GM18951 (cell line): ENCODE measurements at regions not wholly inside any gene's neighbourhood (a gene's known extent, or its start where the extent isn't known, plus 50 kb on each side); places are given as distances from the start of the nearest gene placed in this dataset.

Experiments used
- POLR2A ChIP-seq: IDR thresholded peaks from 4 replicates; pipeline ENCODE4 v1.6.1; 2011; ENCODE audit warnings: mild to moderate bottlenecking; ENCODE audit not compliant: insufficient read length, insufficient read depth; ENCODE audit errors: extremely low read depth
- in situ Hi-C: fragments of 300-500 bp; cut with MboI; formaldehyde crosslinking; loops from one replicate; pipeline ENCODE4 v1.12.0; 2022; ENCODE audit warnings: low sequenced_read_pairs, mixed read lengths, inconsistent platforms; ENCODE audit not compliant: unreplicated experiment

- in situ Hi-C loops = no loop called here
- no peak for TF ChIP-seq POLR2A
Observed at GRCh38 chr4:12573716-12574115, 910.4 kb downstream of the RAB28 start.

GRCh38 chr4:12562476-12563140 lies 921.5 kb downstream of the RAB28 start:
- TF ChIP-seq POLR2A = no peak

GRCh38 chr4:12562021-12562420 lies 922.1 kb downstream of the RAB28 start:
- in situ Hi-C loops = no loop called here

More at GRCh38 chr4:12562476-12563140, 921.5 kb downstream of the RAB28 start:
- in situ Hi-C loops = no loop called here

GRCh38 chr4:12555011-12555410 lies 929.1 kb downstream of the RAB28 start:
- in situ Hi-C loops = no loop called here
- no peak for TF ChIP-seq POLR2A

More at GRCh38 chr4:12562021-12562420, 922.1 kb downstream of the RAB28 start:
- no peak for TF ChIP-seq POLR2A

- no peak for TF ChIP-seq POLR2A
- in situ Hi-C loops = no loop called here
Observed at GRCh38 chr4:12548678-12549077, 935.5 kb downstream of the RAB28 start.

GRCh38 chr4:12545812-12546211 lies 938.3 kb downstream of the RAB28 start:
- in situ Hi-C loops = no loop called here

GRCh38 chr4:12538162-12538561 lies 946.0 kb downstream of the RAB28 start:
- in situ Hi-C loops = no loop called here
- no peak for TF ChIP-seq POLR2A

More at GRCh38 chr4:12545812-12546211, 938.3 kb downstream of the RAB28 start:
- no peak for TF ChIP-seq POLR2A

- TF ChIP-seq POLR2A = no peak
- in situ Hi-C loops = no loop called here
Observed at GRCh38 chr4:12534684-12535083, 949.5 kb downstream of the RAB28 start.

- in situ Hi-C loops = no loop called here
- TF ChIP-seq POLR2A = no peak
Observed at GRCh38 chr4:12519426-12519825, 964.7 kb downstream of the RAB28 start.

- in situ Hi-C loops = no loop called here
- no peak for TF ChIP-seq POLR2A
Observed at GRCh38 chr4:12507868-12508481, 976.2 kb downstream of the RAB28 start.

- in situ Hi-C loops = no loop called here
- TF ChIP-seq POLR2A = no peak
Observed at GRCh38 chr4:12500409-12500808, 983.7 kb downstream of the RAB28 start.

GRCh38 chr4:12499693-12500092 lies 984.4 kb downstream of the RAB28 start:
- in situ Hi-C loops = no loop called here
- no peak for TF ChIP-seq POLR2A

GRCh38 chr4:12495211-12495610 lies 988.9 kb downstream of the RAB28 start:
- in situ Hi-C loops = no loop called here
- TF ChIP-seq POLR2A = no peak

GRCh38 chr4:12492730-12493393 lies 991.3 kb downstream of the RAB28 start:
- no peak for TF ChIP-seq POLR2A
- in situ Hi-C loops = no loop called here
